ENCODE measurements at regions not wholly inside any gene's neighbourhood (a gene's known extent, or its start where the extent isn't known, plus 50 kb on each side); places are given as distances from the start of the nearest gene placed in this dataset.
"Not testable (repeated sequence)": the region's sequence is repeated elsewhere in the genome, so short reads cannot be mapped to it uniquely, and the experiment has no call there.

GRCh38 chr9:79073201-79073600, 498.6 kb upstream of the TLE4 start:
- DNase-seq (ENCODE audit: low read depth, low spot score) = no peak

GRCh38 chr9:79080536-79080935, 491.2 kb upstream of the TLE4 start:
- no peak for DNase-seq (ENCODE audit: low read depth, low spot score)

GRCh38 chr9:79083621-79084020, 488.1 kb upstream of the TLE4 start:
- DNase-seq (ENCODE audit: low read depth, low spot score) = no peak

GRCh38 chr9:79087133-79087532, 484.6 kb upstream of the TLE4 start:
- DNase-seq (ENCODE audit: low read depth, low spot score) = no peak

- DNase-seq (ENCODE audit: low read depth, low spot score) = no peak
Measured at GRCh38 chr9:79089054-79089560, 482.7 kb upstream of the TLE4 start.

- not testable (repeated sequence) for DNase-seq (ENCODE audit: low read depth, low spot score)
Measured at GRCh38 chr9:79089851-79090250, 481.9 kb upstream of the TLE4 start.

GRCh38 chr9:79103257-79103656, 468.5 kb upstream of the TLE4 start:
- DNase-seq (ENCODE audit: low read depth, low spot score) = not testable (repeated sequence)

GRCh38 chr9:79104216-79104615, 467.5 kb upstream of the TLE4 start:
- DNase-seq (ENCODE audit: low read depth, low spot score) = no peak

GRCh38 chr9:79104951-79105350, 466.8 kb upstream of the TLE4 start:
- no peak for DNase-seq (ENCODE audit: low read depth, low spot score)

GRCh38 chr9:79107911-79108676, 463.7 kb upstream of the TLE4 start:
- DNase-seq (ENCODE audit: low read depth, low spot score) = no peak

GRCh38 chr9:79111653-79112052, 460.1 kb upstream of the TLE4 start:
- no peak for DNase-seq (ENCODE audit: low read depth, low spot score)

- DNase-seq (ENCODE audit: low read depth, low spot score) = no peak
Measured at GRCh38 chr9:79115176-79115575, 456.6 kb upstream of the TLE4 start.

- DNase-seq (ENCODE audit: low read depth, low spot score) = no peak
Measured at GRCh38 chr9:79116041-79116440, 455.7 kb upstream of the TLE4 start.

- DNase-seq (ENCODE audit: low read depth, low spot score) = no peak
Measured at GRCh38 chr9:79116709-79117108, 455.1 kb upstream of the TLE4 start.

GRCh38 chr9:79120533-79120932, 451.2 kb upstream of the TLE4 start:
- no peak for DNase-seq (ENCODE audit: low read depth, low spot score)

- no peak for DNase-seq (ENCODE audit: low read depth, low spot score)
Measured at GRCh38 chr9:79120941-79121340, 450.8 kb upstream of the TLE4 start.

- DNase-seq (ENCODE audit: low read depth, low spot score) = no peak
Measured at GRCh38 chr9:79123415-79123814, 448.4 kb upstream of the TLE4 start.

- DNase-seq (ENCODE audit: low read depth, low spot score) = no peak
Measured at GRCh38 chr9:79127661-79128060, 444.1 kb upstream of the TLE4 start.

- peak; percentile 35 for DNase-seq (ENCODE audit: low read depth, low spot score)
Measured at GRCh38 chr9:79129865-79130480, 441.8 kb upstream of the TLE4 start.

- DNase-seq (ENCODE audit: low read depth, low spot score) = no peak
Measured at GRCh38 chr9:79131246-79131774, 440.5 kb upstream of the TLE4 start.

- DNase-seq (ENCODE audit: low read depth, low spot score) = no peak
Measured at GRCh38 chr9:79131824-79132377, 439.9 kb upstream of the TLE4 start.

GRCh38 chr9:79134654-79135053, 437.1 kb upstream of the TLE4 start:
- no peak for DNase-seq (ENCODE audit: low read depth, low spot score)
